Subcutaneous abdominal adipose tissue (tissue), 5 donors: ENCODE measurements at regions not wholly inside any gene's neighbourhood (a gene's known extent, or its start where the extent isn't known, plus 50 kb on each side); places are given as distances from the start of the nearest gene placed in this dataset.
"Not testable (repeated sequence)": the region's sequence is repeated elsewhere in the genome, so short reads cannot be mapped to it uniquely, and the experiment has no call there.

Source experiments
- H3K27ac ChIP-seq: one replicate; pipeline ENCODE4 v1.7.0; 2013; ENCODE audit warnings: low read depth, mild to moderate bottlenecking, inconsistent platforms, low read length, moderate library complexity
- H3K27me3 ChIP-seq, 5 donors: one replicate each; pipeline ENCODE4 v1.7.0; 2013; ENCODE audit warnings: low read length in 5 of 5, inconsistent platforms in 1 of 5; ENCODE audit not compliant: control insufficient read depth in 5 of 5, insufficient read depth in 4 of 5
- H3K36me3 ChIP-seq, 5 donors: one replicate each; pipeline ENCODE4 v1.7.0; 2013; ENCODE audit warnings: low read length in 5 of 5; ENCODE audit not compliant: control insufficient read depth in 5 of 5, insufficient read depth in 5 of 5
- H3K4me1 ChIP-seq, 5 donors: one replicate each; pipeline ENCODE4 v1.7.0; 2013; ENCODE audit warnings: low read length in 5 of 5, mild to moderate bottlenecking in 3 of 5, moderate library complexity in 1 of 5; ENCODE audit not compliant: control insufficient read depth in 5 of 5, insufficient read depth in 5 of 5
- H3K4me3 ChIP-seq, 5 donors: one replicate each; pipeline ENCODE4 v1.7.0; 2013; ENCODE audit warnings: low read length in 5 of 5, low read depth in 1 of 5
- H3K9ac ChIP-seq, 5 donors: one replicate each; pipeline ENCODE4 v1.7.0; 2013; ENCODE audit warnings: low read length in 5 of 5, mild to moderate bottlenecking in 4 of 5, moderate library complexity in 3 of 5
- H3K9me3 ChIP-seq, 5 donors: one replicate each; pipeline ENCODE4 v1.7.0; 2013; ENCODE audit warnings: low read length in 5 of 5; ENCODE audit not compliant: control insufficient read depth in 5 of 5
- donor health status: healthy.
- donor health status: healthy.
- donor health status: healthy.
- donor health status: healthy.
- donor health status: healthy.

- Histone ChIP-seq H3K27ac (no peak overlapping the region), H3K9ac (no peak overlapping the region), H3K36me3 (no peaks in the 10 kb centered on the region), H3K4me1 (peaks cover 2 to 7% (median 5%) of the 10 kb centered on the region in 5 donors), H3K27me3 (peaks cover 0 to 3% (median 0%) of the 10 kb centered on the region in 5 donors), H3K9me3 (no peaks in the 10 kb centered on the region), H3K4me3 (no peak overlapping the region)
Observed at GRCh38 chr13:73658639-73659038, 475.6 kb downstream of the KLF12 start.

GRCh38 chr13:73657821-73658540 lies 476.2 kb downstream of the KLF12 start:
- Histone ChIP-seq H3K4me3 (no peak overlapping the region), H3K9ac (no peak overlapping the region)

GRCh38 chr13:73656863-73657262 lies 477.3 kb downstream of the KLF12 start:
- Histone ChIP-seq H3K27me3 (peaks cover 0 to 3% (median 0%) of the 10 kb centered on the region in 5 donors), H3K4me1 (peaks cover 2 to 7% (median 5%) of the 10 kb centered on the region in 5 donors), H3K9ac (no peak overlapping the region), H3K36me3 (no peaks in the 10 kb centered on the region), H3K9me3 (no peaks in the 10 kb centered on the region), H3K27ac (no peak overlapping the region), H3K4me3 (no peak overlapping the region)

More at GRCh38 chr13:73657821-73658540, 476.2 kb downstream of the KLF12 start:
- no peak overlapping the region for H3K27ac ChIP-seq
- peaks cover 2 to 7% (median 5%) of the 10 kb centered on the region in 5 donors for H3K4me1 ChIP-seq
- no peaks in the 10 kb centered on the region for H3K36me3 ChIP-seq
- H3K9me3 ChIP-seq, result no peaks in the 10 kb centered on the region
- peaks cover 0 to 3% (median 0%) of the 10 kb centered on the region in 5 donors for H3K27me3 ChIP-seq

GRCh38 chr13:73653688-73654087 lies 480.5 kb downstream of the KLF12 start:
- Histone ChIP-seq H3K4me1 (peaks cover 2 to 7% (median 5%) of the 10 kb centered on the region in 5 donors), H3K36me3 (no peaks in the 10 kb centered on the region), H3K27me3 (no peaks in the 10 kb centered on the region), H3K4me3 (no peak overlapping the region), H3K27ac (no peak overlapping the region), H3K9ac (no peak overlapping the region), H3K9me3 (no peaks in the 10 kb centered on the region)

- Histone ChIP-seq H3K4me3 (no peak overlapping the region), H3K27me3 (no peaks in the 10 kb centered on the region), H3K36me3 (no peaks in the 10 kb centered on the region), H3K9ac (no peak overlapping the region), H3K4me1 (no peaks in the 10 kb centered on the region), H3K27ac (no peak overlapping the region), H3K9me3 (peaks cover 0 to 3% (median 0%) of the 10 kb centered on the region in 5 donors)
Observed at GRCh38 chr13:73647417-73647816, 486.8 kb downstream of the KLF12 start.

- not testable (repeated sequence) for H3K4me1 ChIP-seq, H3K9me3 ChIP-seq, H3K4me3 ChIP-seq, H3K9ac ChIP-seq, H3K27ac ChIP-seq, H3K27me3 ChIP-seq, H3K36me3 ChIP-seq
Observed at GRCh38 chr13:73640476-73641179, 493.6 kb downstream of the KLF12 start.

GRCh38 chr13:73635166-73635787 lies 498.9 kb downstream of the KLF12 start:
- Histone ChIP-seq H3K9me3 (no peaks in the 10 kb centered on the region), H3K4me3 (no peak overlapping the region), H3K4me1 (no peaks in the 10 kb centered on the region), H3K27me3 (peaks cover 0 to 2% (median 0%) of the 10 kb centered on the region in 5 donors), H3K9ac (no peak overlapping the region), H3K36me3 (no peaks in the 10 kb centered on the region), H3K27ac (no peak overlapping the region)

GRCh38 chr13:73633817-73634460 lies 500.3 kb downstream of the KLF12 start:
- Histone ChIP-seq H3K9me3 (no peaks in the 10 kb centered on the region), H3K4me1 (no peaks in the 10 kb centered on the region), H3K4me3 (no peak overlapping the region), H3K9ac (no peak overlapping the region), H3K36me3 (no peaks in the 10 kb centered on the region), H3K27me3 (peaks cover 0 to 2% (median 0%) of the 10 kb centered on the region in 5 donors), H3K27ac (no peak overlapping the region)

- Histone ChIP-seq H3K36me3 (no peaks in the 10 kb centered on the region), H3K27ac (no peak overlapping the region), H3K9ac (no peak overlapping the region), H3K9me3 (no peaks in the 10 kb centered on the region), H3K4me3 (no peak overlapping the region), H3K4me1 (no peaks in the 10 kb centered on the region), H3K27me3 (peaks cover 0 to 2% (median 0%) of the 10 kb centered on the region in 5 donors)
Observed at GRCh38 chr13:73631411-73631810, 502.8 kb downstream of the KLF12 start.
